Ascending aorta (tissue), 2 donors: ENCODE measurements at regions not wholly inside any gene's neighbourhood (a gene's known extent, or its start where the extent isn't known, plus 50 kb on each side); places are given as distances from the start of the nearest gene placed in this dataset.

Experiments
- DNase-seq, 2 donors: peaks; one replicate each; pipeline ENCODE4 v3.0.0-alpha.2; 2019; ENCODE audit warnings: low spot score in 2 of 2
- H3K27ac ChIP-seq, 2 donors: fragments of 200-600 bp; sonication (generic); one replicate each; pipeline ENCODE4 v1.5.1; 2016 to 2017; ENCODE audit warnings: mild to moderate bottlenecking in 1 of 2
- H3K27me3 ChIP-seq: fragments of 200-600 bp; sonication (generic); one replicate; pipeline ENCODE4 v1.5.1; 2017
- H3K36me3 ChIP-seq, 2 donors: fragments of 200-600 bp; sonication (generic); one replicate each; pipeline ENCODE4 v1.5.1; 2016
- H3K4me1 ChIP-seq, 2 donors: fragments of 200-600 bp; sonication (generic); one replicate each; pipeline ENCODE4 v1.5.1; 2016 to 2017; ENCODE audit warnings: mild to moderate bottlenecking in 1 of 2
- H3K4me3 ChIP-seq, 2 donors: fragments of 200-600 bp; sonication (generic); one replicate each; pipeline ENCODE4 v1.5.1; 2016 to 2017; ENCODE audit warnings: mild to moderate bottlenecking in 1 of 2
- H3K9me3 ChIP-seq, 2 donors: fragments of 200-600 bp; sonication (generic); one replicate each; pipeline ENCODE4 v1.5.1; 2016
- CTCF ChIP-seq, 3 experiments: fragments of 200-600 bp in 2 of 3; fragments of 450-650 bp in 1 of 3; sonication (generic) in 2 of 3; IDR thresholded peaks; one replicate each; pipeline ENCODE4 v1.5.1; 2016 to 2019; ENCODE audit warnings: antibody characterized with exemption in 3 of 3, mild to moderate bottlenecking in 1 of 3, moderate library complexity in 1 of 3
- intact Hi-C: fragments of 100-400 bp; cut with DNase I; formaldehyde crosslinking; loops from one replicate; pipeline ENCODE4 v1.15.1; 2023

GRCh38 chr10:10130686-10131085 lies 887.0 kb upstream of the CELF2 start:
- no peak for TF ChIP-seq CTCF (IDR thresholded peaks at IDR 0.05)
- Histone ChIP-seq H3K4me3 (no peak overlapping the region), H3K27ac (no peak overlapping the region), H3K27me3 (no peaks in the 10 kb centered on the region), H3K36me3 (no peaks in the 10 kb centered on the region), H3K9me3 (no peaks in the 10 kb centered on the region), H3K4me1 (no peaks in the 10 kb centered on the region)
- no peak for DNase-seq
- intact Hi-C loops: no loop called here

GRCh38 chr10:10132009-10132408 lies 885.7 kb upstream of the CELF2 start:
- Histone ChIP-seq H3K27me3 (no peaks in the 10 kb centered on the region), H3K9me3 (no peaks in the 10 kb centered on the region), H3K27ac (no peak overlapping the region), H3K4me3 (no peak overlapping the region), H3K36me3 (no peaks in the 10 kb centered on the region), H3K4me1 (no peaks in the 10 kb centered on the region)
- intact Hi-C loops: no loop called here
- no peak for DNase-seq
- TF ChIP-seq CTCF (IDR thresholded peaks at IDR 0.05): no peak

GRCh38 chr10:10133281-10133680 lies 884.4 kb upstream of the CELF2 start:
- intact Hi-C loops: no loop called here
- H3K4me3 ChIP-seq: no peak overlapping the region
- H3K9me3 ChIP-seq: no peaks in the 10 kb centered on the region
- no peak overlapping the region for H3K27ac ChIP-seq
- no peak for DNase-seq
- H3K36me3 ChIP-seq: no peaks in the 10 kb centered on the region
- H3K27me3 ChIP-seq: no peaks in the 10 kb centered on the region
- TF ChIP-seq CTCF (IDR thresholded peaks at IDR 0.05): no peak
- H3K4me1 ChIP-seq: no peaks in the 10 kb centered on the region

- Histone ChIP-seq H3K4me1 (no peaks in the 10 kb centered on the region), H3K27ac (no peak overlapping the region), H3K36me3 (no peaks in the 10 kb centered on the region), H3K4me3 (no peak overlapping the region), H3K27me3 (no peaks in the 10 kb centered on the region), H3K9me3 (no peaks in the 10 kb centered on the region)
- intact Hi-C loops: no loop called here
- DNase-seq: no peak
- no peak for TF ChIP-seq CTCF (IDR thresholded peaks at IDR 0.05)
These were observed 879.0 kb upstream of the CELF2 start for GRCh38 chr10:10138685-10139084.

- Histone ChIP-seq H3K4me1 (no peaks in the 10 kb centered on the region), H3K27ac (no peak overlapping the region), H3K4me3 (no peak overlapping the region), H3K27me3 (no peaks in the 10 kb centered on the region), H3K36me3 (no peaks in the 10 kb centered on the region), H3K9me3 (no peaks in the 10 kb centered on the region)
- TF ChIP-seq CTCF (IDR thresholded peaks at IDR 0.05): no peak
- intact Hi-C loops: no loop called here
- DNase-seq: no peak
These were observed 875.8 kb upstream of the CELF2 start for GRCh38 chr10:10141782-10142382.

- H3K4me3 ChIP-seq: no peak overlapping the region
- no peaks in the 10 kb centered on the region for H3K36me3 ChIP-seq
- no peaks in the 10 kb centered on the region for H3K27me3 ChIP-seq
- no peak for TF ChIP-seq CTCF (IDR thresholded peaks at IDR 0.05)
- no peaks in the 10 kb centered on the region for H3K4me1 ChIP-seq
- no peak for DNase-seq
- no peak overlapping the region for H3K27ac ChIP-seq
- intact Hi-C loops: no loop called here
- H3K9me3 ChIP-seq: no peaks in the 10 kb centered on the region
These were observed 871.1 kb upstream of the CELF2 start for GRCh38 chr10:10146604-10147003.
